ENCODE measurements at regions not wholly inside any gene's neighbourhood (a gene's known extent, or its start where the extent isn't known, plus 50 kb on each side); places are given as distances from the start of the nearest gene placed in this dataset.
"Not testable (repeated sequence)": the region's sequence is repeated elsewhere in the genome, so short reads cannot be mapped to it uniquely, and the experiment has no call there.

GRCh38 chr13:80928241-80928640 is 587.3 kb upstream of the SPRY2 start:
- TF ChIP-seq, protein P1, sequence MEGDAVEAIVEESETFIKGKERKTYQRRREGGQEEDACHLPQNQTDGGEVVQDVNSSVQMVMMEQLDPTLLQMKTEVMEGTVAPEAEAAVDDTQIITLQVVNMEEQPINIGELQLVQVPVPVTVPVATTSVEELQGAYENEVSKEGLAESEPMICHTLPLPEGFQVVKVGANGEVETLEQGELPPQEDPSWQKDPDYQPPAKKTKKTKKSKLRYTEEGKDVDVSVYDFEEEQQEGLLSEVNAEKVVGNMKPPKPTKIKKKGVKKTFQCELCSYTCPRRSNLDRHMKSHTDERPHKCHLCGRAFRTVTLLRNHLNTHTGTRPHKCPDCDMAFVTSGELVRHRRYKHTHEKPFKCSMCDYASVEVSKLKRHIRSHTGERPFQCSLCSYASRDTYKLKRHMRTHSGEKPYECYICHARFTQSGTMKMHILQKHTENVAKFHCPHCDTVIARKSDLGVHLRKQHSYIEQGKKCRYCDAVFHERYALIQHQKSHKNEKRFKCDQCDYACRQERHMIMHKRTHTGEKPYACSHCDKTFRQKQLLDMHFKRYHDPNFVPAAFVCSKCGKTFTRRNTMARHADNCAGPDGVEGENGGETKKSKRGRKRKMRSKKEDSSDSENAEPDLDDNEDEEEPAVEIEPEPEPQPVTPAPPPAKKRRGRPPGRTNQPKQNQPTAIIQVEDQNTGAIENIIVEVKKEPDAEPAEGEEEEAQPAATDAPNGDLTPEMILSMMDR (IDR thresholded peaks at IDR 0.05; ENCODE audit: low read depth, low read length) = no peak
- no peak overlapping the region for H3K4me3 ChIP-seq (ENCODE audit: low read depth, low read length)

GRCh38 chr13:80926024-80926423 is 585.1 kb upstream of the SPRY2 start:
- not testable (repeated sequence) for H3K4me3 ChIP-seq (ENCODE audit: low read depth, low read length)

DNA sequence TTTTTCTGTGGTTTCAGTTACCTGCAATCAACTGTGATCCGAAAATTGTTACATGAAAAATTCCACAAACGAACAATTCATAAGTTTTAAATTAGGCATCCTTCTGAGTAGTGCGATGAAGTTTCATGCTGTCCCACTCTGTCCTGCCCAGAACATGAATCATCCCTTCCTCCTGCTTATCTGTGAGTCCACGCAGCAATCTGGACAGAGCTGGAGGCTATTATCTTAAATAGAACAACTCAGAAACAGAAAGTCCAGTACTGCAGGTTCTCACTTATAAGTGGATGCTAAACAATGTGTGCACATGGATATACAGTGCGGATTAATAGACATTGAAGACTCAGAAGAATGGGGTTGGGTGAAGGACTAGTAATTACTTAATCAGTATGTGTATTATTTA is 583.7 kb upstream of the SPRY2 start:
- TF ChIP-seq, protein P1 (IDR thresholded peaks at IDR 0.05; ENCODE audit: low read depth, low read length) = no peak

DNA sequence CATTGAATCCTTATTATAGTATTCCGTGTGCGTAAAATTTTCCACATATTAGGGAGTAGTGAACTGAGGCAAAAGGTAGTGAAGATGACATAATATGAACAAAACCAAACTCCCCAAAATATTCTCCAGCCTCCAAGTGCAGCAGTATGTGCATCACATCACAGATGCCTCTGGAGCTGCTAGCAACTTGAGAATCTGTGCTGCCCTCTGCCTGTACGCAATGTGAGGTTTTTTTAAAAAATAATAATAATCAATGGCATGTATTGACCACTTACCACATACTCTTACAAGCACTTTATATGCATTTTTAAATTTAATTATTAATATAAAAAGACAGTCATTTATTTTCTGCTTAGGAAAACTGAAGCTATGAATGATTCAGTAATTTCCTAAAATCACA is 583.0 kb upstream of the SPRY2 start:
- H3K4me3 ChIP-seq (ENCODE audit: low read depth, low read length) = no peak overlapping the region
- TF ChIP-seq, protein P1 (IDR thresholded peaks at IDR 0.05; ENCODE audit: low read depth, low read length) = no peak

More for the DNA sequence above, 583.7 kb upstream of the SPRY2 start:
- no peak overlapping the region for H3K4me3 ChIP-seq (ENCODE audit: low read depth, low read length)

- no peak overlapping the region for H3K4me3 ChIP-seq (ENCODE audit: low read depth, low read length)
- TF ChIP-seq, protein P1 (IDR thresholded peaks at IDR 0.05; ENCODE audit: low read depth, low read length) = no peak
Measured at GRCh38 chr13:80921971-80922370, 581.0 kb upstream of the SPRY2 start.

- TF ChIP-seq, protein P1 (IDR thresholded peaks at IDR 0.05; ENCODE audit: low read depth, low read length) = no peak
- H3K4me3 ChIP-seq (ENCODE audit: low read depth, low read length) = no peak overlapping the region
Measured at GRCh38 chr13:80921541-80921940, 580.6 kb upstream of the SPRY2 start.

DNA sequence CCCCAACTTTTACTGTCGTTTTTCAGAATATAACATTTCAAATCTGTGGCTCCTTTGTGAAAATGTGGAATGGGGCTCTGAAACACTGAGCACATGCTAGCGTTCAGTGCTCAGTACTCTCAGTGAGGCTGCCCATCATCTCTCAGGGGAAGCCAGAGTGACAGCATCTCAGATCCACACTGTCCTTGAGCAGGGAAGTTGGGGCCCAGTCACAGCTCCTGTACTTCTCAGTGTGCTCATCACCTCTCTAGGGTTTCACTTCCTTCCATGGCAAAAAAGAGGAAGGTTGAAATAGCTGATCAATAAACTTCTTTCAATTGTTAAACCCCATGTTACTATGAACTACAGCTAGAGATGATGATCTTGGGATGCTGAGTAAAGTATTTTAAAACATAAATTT is 565.9 kb upstream of the SPRY2 start:
- H3K4me3 ChIP-seq (ENCODE audit: low read depth, low read length) = no peak overlapping the region
- TF ChIP-seq, protein P1 (IDR thresholded peaks at IDR 0.05; ENCODE audit: low read depth, low read length) = no peak

DNA sequence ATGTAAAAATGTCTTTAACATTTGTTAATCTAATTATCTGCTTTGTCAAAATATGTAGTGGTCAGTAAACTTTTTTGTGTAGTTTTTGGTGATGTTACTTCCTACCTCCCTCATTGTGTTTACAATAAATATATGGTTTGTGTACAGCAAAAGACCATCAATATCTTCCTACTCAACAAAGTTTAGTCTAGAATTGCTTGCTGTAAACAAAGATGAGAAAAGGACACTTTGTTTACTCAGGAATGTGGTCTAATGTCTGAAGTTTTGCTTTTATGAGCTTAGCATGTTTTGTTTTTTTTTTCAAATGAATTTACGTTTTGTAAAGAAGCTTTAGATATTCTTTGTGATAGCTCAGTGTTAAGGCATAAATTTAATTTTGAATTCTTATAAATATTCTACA is 563.5 kb upstream of the SPRY2 start:
- no peak overlapping the region for H3K4me3 ChIP-seq (ENCODE audit: low read depth, low read length)
- TF ChIP-seq, protein P1 (IDR thresholded peaks at IDR 0.05; ENCODE audit: low read depth, low read length) = no peak

Data from WI38 (cell line).